GM21423 (cell line): ENCODE measurements at regions not wholly inside any gene's neighbourhood (a gene's known extent, or its start where the extent isn't known, plus 50 kb on each side); places are given as distances from the start of the nearest gene placed in this dataset.

ENCODE experiments used
- ATAC-seq: cut with Tn5 transposase; IDR thresholded peaks from one replicate; pipeline ENCODE4 v1.9.1; 2021; ENCODE audit warnings: mild to moderate bottlenecking, moderate library complexity; ENCODE audit not compliant: unreplicated experiment

GRCh38 chr17:77439189-77440018, 298.6 kb downstream of the SEC14L1 start:
- no peak for ATAC-seq

- ATAC-seq = peak; percentile 21
These were observed 299.8 kb downstream of the SEC14L1 start for GRCh38 chr17:77440560-77440981.

GRCh38 chr17:77441130-77441920, 300.6 kb downstream of the SEC14L1 start:
- peak; percentile 42 for ATAC-seq

- no peak for ATAC-seq
These were observed 301.2 kb downstream of the SEC14L1 start for GRCh38 chr17:77441940-77442339.

GRCh38 chr17:77442976-77443747, 302.4 kb downstream of the SEC14L1 start:
- ATAC-seq = no peak

- no peak for ATAC-seq
These were observed 303.0 kb downstream of the SEC14L1 start for GRCh38 chr17:77443748-77444260.

- ATAC-seq = no peak
These were observed 303.8 kb downstream of the SEC14L1 start for GRCh38 chr17:77444628-77444983.

GRCh38 chr17:77444984-77445759, 304.4 kb downstream of the SEC14L1 start:
- ATAC-seq = peak; percentile 32

- peak; percentile 17 for ATAC-seq
These were observed 305.2 kb downstream of the SEC14L1 start for GRCh38 chr17:77445760-77446532.

- ATAC-seq = no peak
These were observed 306.3 kb downstream of the SEC14L1 start for GRCh38 chr17:77446940-77447634.

- ATAC-seq = no peak
These were observed 308.7 kb downstream of the SEC14L1 start for GRCh38 chr17:77449373-77449907.

- ATAC-seq = no peak
These were observed 309.4 kb downstream of the SEC14L1 start for GRCh38 chr17:77449908-77450741.

- ATAC-seq = no peak
These were observed 310.0 kb downstream of the SEC14L1 start for GRCh38 chr17:77450742-77451244.

- no peak for ATAC-seq
These were observed 310.6 kb downstream of the SEC14L1 start for GRCh38 chr17:77451245-77451893.

- ATAC-seq = no peak
These were observed 311.4 kb downstream of the SEC14L1 start for GRCh38 chr17:77451894-77452852.
